ENCODE measurements at regions not wholly inside any gene's neighbourhood (a gene's known extent, or its start where the extent isn't known, plus 50 kb on each side); places are given as distances from the start of the nearest gene placed in this dataset.

DNA sequence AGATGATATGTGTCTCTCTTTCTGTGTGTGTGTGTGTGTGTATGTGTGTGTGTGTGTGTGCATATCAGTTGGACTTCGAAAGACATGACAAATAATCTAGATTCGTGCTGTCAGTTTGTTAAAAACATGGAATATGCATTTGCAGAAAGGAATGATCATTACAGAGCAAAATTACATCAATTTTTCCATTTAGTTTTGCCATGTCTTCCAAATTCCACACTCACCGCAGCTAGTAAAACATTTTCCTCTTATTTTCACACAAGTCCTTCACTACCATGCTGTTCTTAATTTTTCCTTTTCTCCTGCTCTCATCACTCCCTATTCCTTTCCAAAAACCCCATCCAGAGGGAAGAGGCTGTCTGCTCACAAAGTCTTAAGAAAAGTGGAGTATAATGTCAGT, 1191.4 kb upstream of the SLC39A10 start (continued):
- TF ChIP-seq, protein P1, sequence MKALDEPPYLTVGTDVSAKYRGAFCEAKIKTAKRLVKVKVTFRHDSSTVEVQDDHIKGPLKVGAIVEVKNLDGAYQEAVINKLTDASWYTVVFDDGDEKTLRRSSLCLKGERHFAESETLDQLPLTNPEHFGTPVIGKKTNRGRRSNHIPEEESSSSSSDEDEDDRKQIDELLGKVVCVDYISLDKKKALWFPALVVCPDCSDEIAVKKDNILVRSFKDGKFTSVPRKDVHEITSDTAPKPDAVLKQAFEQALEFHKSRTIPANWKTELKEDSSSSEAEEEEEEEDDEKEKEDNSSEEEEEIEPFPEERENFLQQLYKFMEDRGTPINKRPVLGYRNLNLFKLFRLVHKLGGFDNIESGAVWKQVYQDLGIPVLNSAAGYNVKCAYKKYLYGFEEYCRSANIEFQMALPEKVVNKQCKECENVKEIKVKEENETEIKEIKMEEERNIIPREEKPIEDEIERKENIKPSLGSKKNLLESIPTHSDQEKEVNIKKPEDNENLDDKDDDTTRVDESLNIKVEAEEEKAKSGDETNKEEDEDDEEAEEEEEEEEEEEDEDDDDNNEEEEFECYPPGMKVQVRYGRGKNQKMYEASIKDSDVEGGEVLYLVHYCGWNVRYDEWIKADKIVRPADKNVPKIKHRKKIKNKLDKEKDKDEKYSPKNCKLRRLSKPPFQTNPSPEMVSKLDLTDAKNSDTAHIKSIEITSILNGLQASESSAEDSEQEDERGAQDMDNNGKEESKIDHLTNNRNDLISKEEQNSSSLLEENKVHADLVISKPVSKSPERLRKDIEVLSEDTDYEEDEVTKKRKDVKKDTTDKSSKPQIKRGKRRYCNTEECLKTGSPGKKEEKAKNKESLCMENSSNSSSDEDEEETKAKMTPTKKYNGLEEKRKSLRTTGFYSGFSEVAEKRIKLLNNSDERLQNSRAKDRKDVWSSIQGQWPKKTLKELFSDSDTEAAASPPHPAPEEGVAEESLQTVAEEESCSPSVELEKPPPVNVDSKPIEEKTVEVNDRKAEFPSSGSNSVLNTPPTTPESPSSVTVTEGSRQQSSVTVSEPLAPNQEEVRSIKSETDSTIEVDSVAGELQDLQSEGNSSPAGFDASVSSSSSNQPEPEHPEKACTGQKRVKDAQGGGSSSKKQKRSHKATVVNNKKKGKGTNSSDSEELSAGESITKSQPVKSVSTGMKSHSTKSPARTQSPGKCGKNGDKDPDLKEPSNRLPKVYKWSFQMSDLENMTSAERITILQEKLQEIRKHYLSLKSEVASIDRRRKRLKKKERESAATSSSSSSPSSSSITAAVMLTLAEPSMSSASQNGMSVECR (CRISPR knock-in tag; IDR thresholded peaks at IDR 0.05; ENCODE audit: borderline replicate concordance) = no peak
- TF ChIP-seq FOXP1 (CRISPR knock-in tag; IDR thresholded peaks at IDR 0.05; ENCODE audit: borderline replicate concordance) (no peak), ZNF396 (CRISPR knock-in tag; IDR thresholded peaks at IDR 0.05; ENCODE audit: borderline replicate concordance) (no peak), ATF1 (CRISPR knock-in tag; IDR thresholded peaks at IDR 0.05) (no peak), KAT7 (CRISPR knock-in tag; IDR thresholded peaks at IDR 0.05; ENCODE audit: borderline replicate concordance) (no peak), TCF7 (CRISPR knock-in tag; IDR thresholded peaks at IDR 0.05; ENCODE audit: low read depth) (no peak), ESRRA (CRISPR knock-in tag; IDR thresholded peaks at IDR 0.05; ENCODE audit: borderline replicate concordance) (no peak), ELF4 (CRISPR knock-in tag; IDR thresholded peaks at IDR 0.05; ENCODE audit: low read depth) (no peak), EMX1 (CRISPR knock-in tag; IDR thresholded peaks at IDR 0.05) (no peak), FOXJ3 (CRISPR knock-in tag; IDR thresholded peaks at IDR 0.05; ENCODE audit: borderline replicate concordance) (no peak)
- TF ChIP-seq, protein P2, sequence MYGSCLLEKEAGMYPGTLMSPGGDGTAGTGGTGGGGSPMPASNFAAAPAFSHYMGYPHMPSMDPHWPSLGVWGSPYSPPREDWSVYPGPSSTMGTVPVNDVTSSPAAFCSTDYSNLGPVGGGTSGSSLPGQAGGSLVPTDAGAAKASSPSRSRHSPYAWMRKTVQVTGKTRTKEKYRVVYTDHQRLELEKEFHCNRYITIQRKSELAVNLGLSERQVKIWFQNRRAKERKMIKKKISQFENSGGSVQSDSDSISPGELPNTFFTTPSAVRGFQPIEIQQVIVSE (CRISPR knock-in tag; IDR thresholded peaks at IDR 0.05; ENCODE audit: borderline replicate concordance) = no peak
- TF ChIP-seq, protein P3, sequence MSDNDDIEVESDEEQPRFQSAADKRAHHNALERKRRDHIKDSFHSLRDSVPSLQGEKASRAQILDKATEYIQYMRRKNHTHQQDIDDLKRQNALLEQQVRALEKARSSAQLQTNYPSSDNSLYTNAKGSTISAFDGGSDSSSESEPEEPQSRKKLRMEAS (CRISPR knock-in tag; IDR thresholded peaks at IDR 0.05) = no peak

DNA sequence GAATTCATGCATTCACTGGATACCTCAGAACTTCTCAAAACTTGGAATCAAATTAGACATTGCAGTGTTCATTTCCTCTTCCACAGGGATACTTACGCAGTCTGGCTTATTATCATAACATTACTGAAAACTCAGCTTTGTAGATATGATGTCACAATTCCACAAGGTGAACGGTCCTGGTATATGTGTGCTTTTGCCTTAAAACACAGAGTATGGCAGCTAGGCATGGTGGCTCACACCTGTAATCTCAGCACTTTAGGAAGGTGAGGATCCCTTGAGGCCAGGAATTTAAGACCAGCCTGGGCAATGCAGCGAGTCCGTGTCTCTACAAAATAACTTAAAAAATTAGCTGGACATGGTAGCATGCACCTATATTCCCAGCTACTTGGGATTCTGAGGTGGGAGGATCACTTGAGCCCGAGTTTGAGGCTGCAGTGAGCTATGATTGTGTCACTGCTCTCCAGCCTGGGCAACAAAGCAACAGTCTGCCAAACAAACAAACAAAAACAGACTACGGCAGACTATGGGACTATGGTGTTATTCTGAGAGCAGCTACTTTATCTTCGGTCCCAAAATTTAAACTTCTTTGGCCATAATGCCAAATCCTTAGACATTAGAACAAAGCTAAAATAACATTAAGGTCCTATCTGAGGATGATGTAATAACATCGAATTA, 1191.9 kb upstream of the SLC39A10 start:
- no peak for DNase-seq (ENCODE audit: low spot score)
- TF ChIP-seq TEAD1 (CRISPR knock-in tag; IDR thresholded peaks at IDR 0.05) = no peak
- TF ChIP-seq FOXK1 (CRISPR knock-in tag; IDR thresholded peaks at IDR 0.05) = no peak
- TF ChIP-seq FOXP1 (CRISPR knock-in tag; IDR thresholded peaks at IDR 0.05; ENCODE audit: borderline replicate concordance) = no peak
- TF ChIP-seq, protein P4, sequence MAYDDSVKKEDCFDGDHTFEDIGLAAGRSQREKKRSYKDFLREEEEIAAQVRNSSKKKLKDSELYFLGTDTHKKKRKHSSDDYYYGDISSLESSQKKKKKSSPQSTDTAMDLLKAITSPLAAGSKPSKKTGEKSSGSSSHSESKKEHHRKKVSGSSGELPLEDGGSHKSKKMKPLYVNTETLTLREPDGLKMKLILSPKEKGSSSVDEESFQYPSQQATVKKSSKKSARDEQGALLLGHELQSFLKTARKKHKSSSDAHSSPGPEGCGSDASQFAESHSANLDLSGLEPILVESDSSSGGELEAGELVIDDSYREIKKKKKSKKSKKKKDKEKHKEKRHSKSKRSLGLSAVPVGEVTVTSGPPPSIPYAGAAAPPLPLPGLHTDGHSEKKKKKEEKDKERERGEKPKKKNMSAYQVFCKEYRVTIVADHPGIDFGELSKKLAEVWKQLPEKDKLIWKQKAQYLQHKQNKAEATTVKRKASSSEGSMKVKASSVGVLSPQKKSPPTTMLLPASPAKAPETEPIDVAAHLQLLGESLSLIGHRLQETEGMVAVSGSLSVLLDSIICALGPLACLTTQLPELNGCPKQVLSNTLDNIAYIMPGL (CRISPR knock-in tag; IDR thresholded peaks at IDR 0.05) = no peak
- TF ChIP-seq ETV6 (CRISPR knock-in tag; IDR thresholded peaks at IDR 0.05) = no peak
- TF ChIP-seq, protein P5, sequence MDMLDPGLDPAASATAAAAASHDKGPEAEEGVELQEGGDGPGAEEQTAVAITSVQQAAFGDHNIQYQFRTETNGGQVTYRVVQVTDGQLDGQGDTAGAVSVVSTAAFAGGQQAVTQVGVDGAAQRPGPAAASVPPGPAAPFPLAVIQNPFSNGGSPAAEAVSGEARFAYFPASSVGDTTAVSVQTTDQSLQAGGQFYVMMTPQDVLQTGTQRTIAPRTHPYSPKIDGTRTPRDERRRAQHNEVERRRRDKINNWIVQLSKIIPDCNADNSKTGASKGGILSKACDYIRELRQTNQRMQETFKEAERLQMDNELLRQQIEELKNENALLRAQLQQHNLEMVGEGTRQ (CRISPR knock-in tag; IDR thresholded peaks at IDR 0.05) = no peak
- TF ChIP-seq OVOL2 (CRISPR knock-in tag; IDR thresholded peaks at IDR 0.05; ENCODE audit: borderline replicate concordance) = no peak
- TF ChIP-seq GTF2I (CRISPR knock-in tag; conservative IDR thresholded peaks at IDR 0.05) = no peak
- TF ChIP-seq, protein P6, sequence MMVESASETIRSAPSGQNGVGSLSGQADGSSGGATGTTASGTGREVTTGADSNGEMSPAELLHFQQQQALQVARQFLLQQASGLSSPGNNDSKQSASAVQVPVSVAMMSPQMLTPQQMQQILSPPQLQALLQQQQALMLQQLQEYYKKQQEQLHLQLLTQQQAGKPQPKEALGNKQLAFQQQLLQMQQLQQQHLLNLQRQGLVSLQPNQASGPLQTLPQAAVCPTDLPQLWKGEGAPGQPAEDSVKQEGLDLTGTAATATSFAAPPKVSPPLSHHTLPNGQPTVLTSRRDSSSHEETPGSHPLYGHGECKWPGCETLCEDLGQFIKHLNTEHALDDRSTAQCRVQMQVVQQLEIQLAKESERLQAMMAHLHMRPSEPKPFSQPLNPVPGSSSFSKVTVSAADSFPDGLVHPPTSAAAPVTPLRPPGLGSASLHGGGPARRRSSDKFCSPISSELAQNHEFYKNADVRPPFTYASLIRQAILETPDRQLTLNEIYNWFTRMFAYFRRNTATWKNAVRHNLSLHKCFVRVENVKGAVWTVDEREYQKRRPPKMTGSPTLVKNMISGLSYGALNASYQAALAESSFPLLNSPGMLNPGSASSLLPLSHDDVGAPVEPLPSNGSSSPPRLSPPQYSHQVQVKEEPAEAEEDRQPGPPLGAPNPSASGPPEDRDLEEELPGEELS (CRISPR knock-in tag; IDR thresholded peaks at IDR 0.05) = no peak
- TF ChIP-seq RELA (CRISPR knock-in tag; IDR thresholded peaks at IDR 0.05; ENCODE audit: borderline replicate concordance) = no peak
- no peak for TF ChIP-seq MXD4 (CRISPR knock-in tag; IDR thresholded peaks at IDR 0.05; ENCODE audit: borderline replicate concordance)
- no peak for TF ChIP-seq TCF7 (CRISPR knock-in tag; IDR thresholded peaks at IDR 0.05; ENCODE audit: low read depth)
- no peak for TF ChIP-seq ELF4 (CRISPR knock-in tag; IDR thresholded peaks at IDR 0.05; ENCODE audit: low read depth)

More for the DNA sequence above, 1191.9 kb upstream of the SLC39A10 start:
- ChIA-PET CTCF (no interaction called here), POLR2A (no interaction called here)
- no peaks in the 10 kb centered on the region for H3K36me3 Mint-ChIP-seq
- peaks cover 12% of the 10 kb centered on the region; the same call in 1 of the 2 replicates for H3K9me3 Mint-ChIP-seq
- H3K4me1 Mint-ChIP-seq = 0 out of 2 replicates have a peak, but pooled peaks cover 2% of the 10 kb centered on the region
- no peak overlapping the region for H3K4me3 Mint-ChIP-seq
- no peaks in the 10 kb centered on the region for H3K27me3 Mint-ChIP-seq (ENCODE audit: low read depth)
- ATAC-seq = no peak
- no peak overlapping the region for H3K27ac Mint-ChIP-seq

Data from WTC11 (cell line).